Bronchial epithelial cell (primary cell): ENCODE measurements at regions not wholly inside any gene's neighbourhood (a gene's known extent, or its start where the extent isn't known, plus 50 kb on each side); places are given as distances from the start of the nearest gene placed in this dataset.

Source experiments
- DNase-seq: peaks from one replicate; pipeline ENCODE4 v3.0.0-alpha.2; 2010; ENCODE audit warnings: low read depth
- FAIRE-seq: peaks from 2 replicates; lab custom pipeline; 2011; peaks lifted over from hg19 to GRCh38; lab: Jason Lieb, UNC
- H3K27me3 ChIP-seq: 2 replicates; pipeline ENCODE4 v1.5.1; 2011; ENCODE audit warnings: low read length; ENCODE audit not compliant: control insufficient read depth, insufficient read depth
- H3K36me3 ChIP-seq: 2 replicates; pipeline ENCODE4 v1.5.1; 2011; ENCODE audit warnings: low read length; ENCODE audit not compliant: control insufficient read depth, insufficient read depth
- H3K4me3 ChIP-seq: 2 replicates; pipeline ENCODE4 v1.5.1; 2011; ENCODE audit warnings: mild to moderate bottlenecking, low read depth, low read length, control low read depth
- TF ChIP-seq, protein P1 (sequence below): IDR thresholded peaks from 2 replicates; pipeline ENCODE4 v1.5.1; 2011; ENCODE audit warnings: mild to moderate bottlenecking, moderate library complexity, low read length, control low read depth, inconsistent platforms; ENCODE audit not compliant: insufficient read depth, severe bottlenecking

DNA sequence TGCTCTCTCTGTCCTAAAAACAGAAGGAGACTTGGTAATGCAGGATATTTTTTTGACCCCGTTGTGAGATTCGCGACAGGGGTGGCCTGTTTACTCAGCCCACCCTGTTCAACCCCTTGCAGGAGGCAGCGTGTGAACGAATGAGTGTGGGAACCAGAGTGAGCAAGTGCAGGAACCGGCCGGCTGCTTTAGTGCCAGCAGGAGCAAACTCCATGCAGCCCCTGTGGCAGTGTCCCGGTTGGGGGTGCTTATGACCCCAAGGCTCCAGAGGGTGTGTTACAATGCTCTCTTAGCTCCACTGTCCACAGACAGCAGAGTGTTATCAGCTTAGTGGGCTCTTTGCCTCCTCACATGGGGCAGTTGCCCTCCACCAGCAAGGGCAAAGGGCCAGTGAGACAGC, 225.2 kb downstream of the ETNK1 start:
- Histone ChIP-seq H3K4me3 (no peak overlapping the region), H3K36me3 (no peaks in the 10 kb centered on the region), H3K27me3 (peaks cover 2% of the 10 kb centered on the region)
- DNase-seq, result no peak
- no peak for FAIRE-seq
- TF ChIP-seq, protein P1, sequence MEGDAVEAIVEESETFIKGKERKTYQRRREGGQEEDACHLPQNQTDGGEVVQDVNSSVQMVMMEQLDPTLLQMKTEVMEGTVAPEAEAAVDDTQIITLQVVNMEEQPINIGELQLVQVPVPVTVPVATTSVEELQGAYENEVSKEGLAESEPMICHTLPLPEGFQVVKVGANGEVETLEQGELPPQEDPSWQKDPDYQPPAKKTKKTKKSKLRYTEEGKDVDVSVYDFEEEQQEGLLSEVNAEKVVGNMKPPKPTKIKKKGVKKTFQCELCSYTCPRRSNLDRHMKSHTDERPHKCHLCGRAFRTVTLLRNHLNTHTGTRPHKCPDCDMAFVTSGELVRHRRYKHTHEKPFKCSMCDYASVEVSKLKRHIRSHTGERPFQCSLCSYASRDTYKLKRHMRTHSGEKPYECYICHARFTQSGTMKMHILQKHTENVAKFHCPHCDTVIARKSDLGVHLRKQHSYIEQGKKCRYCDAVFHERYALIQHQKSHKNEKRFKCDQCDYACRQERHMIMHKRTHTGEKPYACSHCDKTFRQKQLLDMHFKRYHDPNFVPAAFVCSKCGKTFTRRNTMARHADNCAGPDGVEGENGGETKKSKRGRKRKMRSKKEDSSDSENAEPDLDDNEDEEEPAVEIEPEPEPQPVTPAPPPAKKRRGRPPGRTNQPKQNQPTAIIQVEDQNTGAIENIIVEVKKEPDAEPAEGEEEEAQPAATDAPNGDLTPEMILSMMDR, result no peak

DNA sequence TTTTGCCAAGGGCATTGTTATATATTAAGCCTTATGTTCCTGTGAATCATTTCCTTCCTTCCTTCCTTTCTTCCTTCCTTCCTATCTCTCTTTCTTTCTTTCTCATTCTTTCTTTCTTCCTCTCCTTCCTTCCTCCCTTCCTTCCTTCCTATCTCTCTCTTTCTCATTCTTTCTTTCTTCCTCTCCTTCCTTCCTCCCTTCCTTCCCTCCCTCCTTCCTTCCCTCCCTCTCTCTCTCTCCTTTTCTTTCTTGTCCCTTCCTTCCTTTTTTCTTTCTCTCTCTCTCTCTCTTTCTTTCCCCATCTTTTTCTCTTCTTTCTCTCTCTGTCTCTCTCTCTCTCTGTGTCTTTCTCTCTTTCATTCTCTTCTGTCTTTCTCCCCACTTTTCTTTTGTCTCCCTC, 226.6 kb downstream of the ETNK1 start:
- TF ChIP-seq, protein P1, result no peak
- FAIRE-seq, result no peak
- no peak overlapping the region for H3K4me3 ChIP-seq
- no peak for DNase-seq
- no peaks in the 10 kb centered on the region for H3K36me3 ChIP-seq
- H3K27me3 ChIP-seq, result peaks cover 2% of the 10 kb centered on the region

DNA sequence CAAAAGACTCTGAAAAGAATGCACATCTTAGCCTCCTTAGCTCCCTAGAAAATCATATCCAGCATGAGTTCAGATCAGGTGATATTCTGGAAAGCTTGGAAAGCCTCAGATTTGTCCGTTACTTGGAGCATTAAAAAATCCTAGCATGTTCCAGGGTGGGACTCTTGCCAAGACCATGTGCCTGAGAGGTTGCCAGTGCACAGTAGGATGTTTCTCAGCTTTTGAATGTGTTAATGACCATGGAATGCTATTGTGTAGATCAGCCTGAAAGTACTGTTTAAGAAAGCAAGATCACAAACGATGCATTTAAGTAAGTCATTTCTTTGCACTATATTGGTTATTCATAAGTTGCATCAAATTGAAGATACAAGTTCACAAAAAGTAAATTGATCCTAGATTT, 230.5 kb downstream of the ETNK1 start:
- FAIRE-seq (no peak), DNase-seq (no peak)
- H3K4me3 ChIP-seq, result no peak overlapping the region
- TF ChIP-seq, protein P1, result no peak
- no peaks in the 10 kb centered on the region for H3K27me3 ChIP-seq
- no peaks in the 10 kb centered on the region for H3K36me3 ChIP-seq

DNA sequence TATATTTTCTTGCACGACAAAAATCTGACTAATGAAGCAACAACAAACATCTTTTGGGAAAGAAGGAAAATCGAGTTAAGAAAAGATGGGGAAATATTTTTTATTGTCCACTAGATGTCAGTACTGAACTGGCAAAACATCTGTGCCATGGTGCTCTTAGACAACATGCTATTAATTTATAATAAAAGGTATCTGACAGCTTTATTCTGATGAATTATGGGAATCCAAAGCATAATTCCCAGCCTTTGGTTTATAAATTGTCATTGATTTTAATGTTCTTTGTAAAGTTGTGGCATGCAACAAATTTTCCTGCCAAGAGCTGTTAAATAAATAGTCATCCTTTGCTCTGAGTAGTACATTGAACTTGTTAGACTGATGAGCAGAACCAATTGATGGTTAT, 231.2 kb downstream of the ETNK1 start:
- no peak for FAIRE-seq
- DNase-seq, result peak; percentile 57
- TF ChIP-seq, protein P1, result peak; percentile 45
- Histone ChIP-seq H3K4me3 (no peak overlapping the region), H3K27me3 (no peaks in the 10 kb centered on the region), H3K36me3 (no peaks in the 10 kb centered on the region)

DNA sequence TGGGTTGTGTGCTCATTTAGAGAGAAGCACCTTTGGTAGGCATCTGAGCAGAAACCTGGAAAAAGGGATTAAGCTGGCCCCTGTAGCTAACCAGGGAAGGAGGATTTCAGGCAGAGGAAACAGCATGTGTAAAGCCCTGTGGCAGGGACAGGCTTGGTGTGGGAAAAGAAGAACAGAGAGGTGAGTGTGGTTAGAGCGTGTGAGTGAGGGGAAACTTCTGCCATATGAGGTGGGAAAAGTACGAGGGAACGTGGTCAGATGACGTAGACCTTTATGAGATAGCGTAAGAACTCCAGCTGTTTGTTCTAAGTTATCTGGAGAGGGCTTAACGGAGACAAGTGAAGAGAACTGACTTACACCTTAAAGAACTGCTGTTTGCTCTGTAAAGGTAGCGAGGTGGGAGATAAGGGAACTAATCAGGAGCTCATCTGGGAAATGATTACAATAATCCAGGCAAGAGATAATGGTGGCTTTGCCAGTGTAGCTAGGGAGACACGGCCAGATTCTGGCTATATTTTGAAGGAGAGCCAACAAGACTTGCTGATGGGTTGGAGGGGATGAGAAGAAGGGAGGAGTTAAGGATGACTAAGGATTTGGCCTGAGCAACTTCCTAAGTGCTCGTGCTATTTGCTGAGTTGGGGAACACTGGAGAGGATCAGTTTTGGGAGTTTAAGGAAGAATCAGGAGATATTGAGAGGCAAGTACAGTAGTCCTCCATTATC, 234.0 kb downstream of the ETNK1 start:
- no peak for FAIRE-seq
- Histone ChIP-seq H3K36me3 (no peaks in the 10 kb centered on the region), H3K27me3 (no peaks in the 10 kb centered on the region), H3K4me3 (no peak overlapping the region)
- peak; percentile 64 for DNase-seq
- TF ChIP-seq, protein P1, result no peak

DNA sequence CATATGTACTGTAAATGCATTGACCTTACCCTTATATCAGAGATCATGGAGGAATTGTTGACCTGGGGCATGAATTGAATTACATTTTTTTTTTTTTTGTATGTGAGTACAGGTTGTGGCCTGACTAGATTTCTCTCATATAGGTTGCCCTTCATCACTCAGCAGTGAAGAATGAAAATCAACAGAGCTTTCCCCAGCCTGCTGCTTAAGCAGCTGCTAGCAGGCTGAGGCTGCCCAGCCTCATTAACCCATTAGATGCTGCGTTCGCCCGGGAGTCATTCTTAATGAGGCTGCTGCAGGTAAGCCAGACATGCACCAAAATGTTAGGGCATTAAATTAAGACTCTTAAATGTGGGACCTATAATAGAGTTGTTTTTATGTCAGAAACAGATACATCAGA, 236.0 kb downstream of the ETNK1 start:
- TF ChIP-seq, protein P1, result no peak
- H3K27me3 ChIP-seq, result no peaks in the 10 kb centered on the region
- peak; percentile 59 for DNase-seq
- no peak overlapping the region for H3K4me3 ChIP-seq
- no peak for FAIRE-seq
- no peaks in the 10 kb centered on the region for H3K36me3 ChIP-seq
